HG02571 (cell line): ENCODE measurements at regions not wholly inside any gene's neighbourhood (a gene's known extent, or its start where the extent isn't known, plus 50 kb on each side); places are given as distances from the start of the nearest gene placed in this dataset.
"Not testable (repeated sequence)": the region's sequence is repeated elsewhere in the genome, so short reads cannot be mapped to it uniquely, and the experiment has no call there.

Experiments used
- ATAC-seq: cut with Tn5 transposase; IDR thresholded peaks from one replicate; pipeline ENCODE4 v1.9.1; 2021; ENCODE audit warnings: mild to moderate bottlenecking, moderate library complexity; ENCODE audit not compliant: unreplicated experiment

DNA sequence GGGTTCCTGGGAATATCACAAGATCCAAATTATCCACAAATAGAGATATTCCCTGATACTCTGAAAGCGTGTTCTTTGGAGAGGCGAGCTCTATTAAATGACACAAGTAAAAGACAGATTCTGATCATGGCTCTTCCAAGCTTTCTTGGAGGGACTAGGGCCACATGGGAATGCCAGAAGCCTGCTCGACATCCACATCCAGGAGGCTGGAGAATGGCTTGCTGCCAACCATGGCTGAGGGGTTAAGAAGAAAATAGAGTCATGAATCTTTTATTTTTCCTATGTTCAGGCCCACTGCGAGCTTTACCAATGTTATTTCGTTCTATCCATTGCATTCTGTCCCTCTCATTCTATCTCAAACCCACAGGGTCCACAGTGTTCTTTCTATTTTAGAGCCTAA is 1018.0 kb upstream of the CELF2 start:
- ATAC-seq = no peak

DNA sequence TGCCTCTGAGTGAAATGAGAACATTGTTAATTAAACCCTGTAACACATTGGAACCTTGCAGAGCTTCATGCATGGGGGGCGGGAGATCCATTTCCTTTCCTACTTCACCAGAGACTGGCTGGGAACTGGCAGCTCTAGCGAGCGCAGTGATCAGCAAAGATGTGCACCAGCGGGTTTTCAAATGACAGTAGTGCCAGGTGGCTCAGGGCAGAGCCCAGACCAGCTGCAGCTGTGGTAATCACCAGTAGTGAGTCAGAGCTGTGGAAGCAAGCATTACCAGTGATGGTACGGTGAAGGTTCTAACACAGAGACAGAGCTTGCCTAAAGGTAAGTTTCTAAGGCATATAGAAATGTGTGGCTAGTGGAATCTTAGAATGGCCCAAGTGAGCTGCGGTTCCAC is 1009.7 kb upstream of the CELF2 start:
- no peak for ATAC-seq

DNA sequence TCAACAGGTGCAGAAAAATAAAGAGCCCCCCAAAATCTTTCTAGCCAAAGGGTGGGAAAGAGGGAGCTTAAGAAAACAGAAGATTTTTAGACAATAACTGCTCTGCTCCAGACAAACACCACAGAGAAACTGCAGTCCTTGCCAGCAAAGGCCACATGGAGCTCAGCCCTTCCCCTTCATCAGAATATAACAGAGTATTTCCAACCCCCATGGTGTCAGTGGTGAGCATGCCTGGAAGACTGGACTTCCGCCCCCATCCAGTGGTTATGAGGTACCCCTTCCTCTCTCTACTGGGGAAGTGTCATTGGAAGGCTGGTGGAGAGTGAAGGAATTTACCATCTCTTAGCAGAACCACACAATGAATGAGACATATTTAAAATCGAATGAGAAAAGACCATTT is 1007.3 kb upstream of the CELF2 start:
- ATAC-seq = no peak

DNA sequence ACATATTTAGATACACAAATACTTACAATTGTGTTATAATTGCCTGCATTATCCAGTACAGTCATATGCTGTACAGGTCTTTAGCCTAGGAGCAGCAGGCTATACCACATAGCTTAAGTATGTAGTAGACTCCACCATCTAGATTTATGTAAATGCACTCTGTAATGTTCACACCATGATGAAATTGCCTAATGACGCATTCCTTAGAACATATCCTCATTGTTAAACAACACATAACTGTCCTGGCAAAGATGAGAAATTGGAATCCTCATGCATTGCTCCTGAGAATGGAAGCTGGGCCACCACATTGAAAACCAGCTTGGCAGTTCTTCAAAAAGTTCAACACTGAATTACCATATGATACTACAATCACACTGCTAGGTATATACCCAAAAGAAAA is 1002.8 kb upstream of the CELF2 start:
- ATAC-seq = no peak

DNA sequence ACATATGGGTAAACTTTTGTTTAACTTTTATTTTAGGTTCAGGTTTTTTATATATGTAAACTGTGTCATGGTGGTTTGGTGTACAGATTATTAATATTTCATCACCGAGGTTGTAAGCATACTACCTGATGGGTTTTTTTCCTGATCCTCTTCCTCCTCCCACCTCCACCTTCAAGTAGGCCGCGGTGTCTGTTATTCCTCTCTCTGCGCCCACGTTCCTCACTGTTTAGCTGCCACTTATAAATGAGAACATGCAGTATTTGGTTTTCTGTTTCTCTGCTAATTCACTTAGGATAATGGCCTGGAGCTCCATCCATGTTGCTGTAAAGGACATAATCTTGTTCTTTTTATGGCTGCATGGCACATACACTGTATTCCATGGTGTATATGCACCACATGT is 1000.0 kb upstream of the CELF2 start:
- ATAC-seq = no peak

DNA sequence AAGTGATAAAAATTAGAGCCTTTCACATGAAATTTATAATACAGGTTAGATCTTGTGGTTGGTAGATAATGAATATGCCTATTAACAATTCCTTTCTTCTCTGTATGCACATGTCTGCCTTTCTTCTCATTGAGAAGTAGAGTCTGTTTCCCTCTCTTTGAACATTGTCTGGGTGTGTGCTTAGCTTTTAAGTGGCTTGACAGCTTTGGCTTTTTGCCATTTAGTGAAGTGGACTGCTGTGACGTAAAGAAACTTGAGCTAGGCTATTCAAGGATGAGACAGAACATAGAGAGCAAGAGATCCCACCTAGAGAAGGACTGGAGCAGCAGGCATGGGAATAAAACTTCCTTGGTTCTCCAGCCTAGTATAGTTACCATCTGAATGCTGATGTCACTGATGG is 996.7 kb upstream of the CELF2 start:
- ATAC-seq = no peak

DNA sequence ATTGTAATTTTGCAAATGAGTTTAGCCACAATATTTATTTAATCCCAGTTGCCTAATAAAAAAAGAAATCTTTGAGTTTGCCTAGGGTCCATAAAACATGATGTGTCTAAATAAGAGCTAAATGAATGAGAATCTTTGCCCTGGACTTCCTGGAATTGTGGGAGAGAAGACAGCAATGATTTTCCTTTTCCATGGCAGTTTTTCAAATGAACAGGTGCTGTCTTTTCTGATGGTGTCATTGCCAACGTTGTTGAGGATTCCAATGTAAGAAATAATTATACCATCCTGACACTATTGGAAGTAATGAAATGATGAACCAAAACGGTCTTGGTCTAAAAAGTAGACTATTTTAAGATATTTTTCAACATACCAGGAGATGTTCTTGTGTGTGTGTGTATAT is 984.7 kb upstream of the CELF2 start:
- no peak for ATAC-seq

DNA sequence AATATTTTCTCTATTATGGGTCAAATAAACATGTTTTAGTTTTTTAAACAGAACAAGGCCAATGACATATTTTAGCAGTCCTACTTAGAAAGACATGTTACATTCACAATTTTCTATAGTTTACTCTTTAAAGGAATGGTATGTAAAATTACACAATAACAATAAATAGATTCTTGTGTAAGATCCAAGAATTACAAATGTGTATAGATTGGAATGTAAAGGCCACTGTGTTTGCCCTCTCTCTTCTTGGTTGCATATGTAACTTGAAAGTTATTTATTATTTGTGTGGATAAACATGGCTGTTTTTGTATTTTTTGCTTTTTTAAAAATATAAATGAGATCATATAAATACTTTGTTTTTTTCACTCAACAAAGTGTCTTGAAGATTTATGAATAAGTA is 979.3 kb upstream of the CELF2 start:
- ATAC-seq = no peak

GRCh38 chr10:10039595-10039994 is 978.1 kb upstream of the CELF2 start:
- ATAC-seq = no peak

GRCh38 chr10:10043083-10043482 is 974.6 kb upstream of the CELF2 start:
- no peak for ATAC-seq

DNA sequence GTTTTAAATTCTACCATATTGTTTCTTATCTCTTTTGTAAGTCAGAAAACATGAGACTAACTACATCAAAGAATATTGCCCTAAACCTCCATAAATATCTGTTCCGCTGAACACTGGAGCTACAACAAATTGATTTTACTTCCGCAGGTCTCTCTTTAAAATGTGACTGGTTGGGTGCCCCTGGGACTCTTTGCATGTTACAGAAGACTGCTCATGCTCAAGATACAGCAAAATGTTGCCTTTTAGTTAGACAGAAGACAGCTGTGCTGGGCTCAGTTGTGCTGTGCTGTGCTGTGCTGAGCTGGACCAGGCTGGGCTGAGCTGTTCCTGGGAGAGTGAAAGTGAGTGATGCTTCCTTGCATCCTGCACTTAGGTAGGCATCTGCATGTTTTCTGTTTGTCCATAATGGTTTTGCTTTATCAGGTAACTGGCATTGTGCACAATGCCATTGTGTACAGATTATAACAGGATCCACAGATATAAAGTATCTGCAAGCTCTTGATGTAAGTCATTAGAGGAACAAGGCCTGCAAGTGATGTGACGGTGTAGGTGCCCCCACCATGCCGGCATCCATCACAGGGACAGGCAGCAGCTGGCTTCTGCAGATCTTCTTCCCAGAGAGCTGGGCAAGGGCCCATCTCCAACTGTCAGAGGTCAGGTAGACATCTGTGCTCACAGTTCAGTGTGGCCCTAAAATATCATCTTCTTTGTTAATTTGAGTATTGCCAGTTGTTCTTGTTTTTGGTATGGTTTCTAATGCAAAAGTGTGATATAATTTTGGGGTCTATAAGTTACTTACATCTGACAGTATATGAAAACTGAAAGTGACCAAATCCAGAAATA is 972.5 kb upstream of the CELF2 start:
- ATAC-seq = no peak

GRCh38 chr10:10045765-10046028 is 972.0 kb upstream of the CELF2 start:
- no peak for ATAC-seq

DNA sequence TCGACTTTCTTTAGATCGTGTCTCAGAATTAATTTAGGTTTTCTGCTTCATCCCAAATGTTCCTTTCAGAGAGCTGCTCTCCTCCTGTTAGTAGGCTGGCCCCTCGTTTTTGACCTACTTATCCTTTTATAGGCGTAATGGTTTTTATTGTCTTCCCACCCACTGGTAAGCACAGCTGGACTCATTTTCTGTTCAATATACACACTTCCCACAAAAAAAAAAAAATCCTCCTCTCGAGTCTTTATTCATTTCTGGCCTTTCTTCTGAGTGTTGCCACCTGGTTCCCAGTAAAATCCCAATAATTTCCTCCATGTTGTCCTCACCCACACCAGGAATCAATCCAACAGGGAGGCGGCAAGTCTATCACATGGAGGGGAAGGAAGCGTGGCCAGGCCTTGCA is 970.2 kb upstream of the CELF2 start:
- ATAC-seq = no peak

GRCh38 chr10:10053051-10053450 is 964.6 kb upstream of the CELF2 start:
- no peak for ATAC-seq

- ATAC-seq = no peak
Observed at GRCh38 chr10:10054466-10054865, 963.2 kb upstream of the CELF2 start.

DNA sequence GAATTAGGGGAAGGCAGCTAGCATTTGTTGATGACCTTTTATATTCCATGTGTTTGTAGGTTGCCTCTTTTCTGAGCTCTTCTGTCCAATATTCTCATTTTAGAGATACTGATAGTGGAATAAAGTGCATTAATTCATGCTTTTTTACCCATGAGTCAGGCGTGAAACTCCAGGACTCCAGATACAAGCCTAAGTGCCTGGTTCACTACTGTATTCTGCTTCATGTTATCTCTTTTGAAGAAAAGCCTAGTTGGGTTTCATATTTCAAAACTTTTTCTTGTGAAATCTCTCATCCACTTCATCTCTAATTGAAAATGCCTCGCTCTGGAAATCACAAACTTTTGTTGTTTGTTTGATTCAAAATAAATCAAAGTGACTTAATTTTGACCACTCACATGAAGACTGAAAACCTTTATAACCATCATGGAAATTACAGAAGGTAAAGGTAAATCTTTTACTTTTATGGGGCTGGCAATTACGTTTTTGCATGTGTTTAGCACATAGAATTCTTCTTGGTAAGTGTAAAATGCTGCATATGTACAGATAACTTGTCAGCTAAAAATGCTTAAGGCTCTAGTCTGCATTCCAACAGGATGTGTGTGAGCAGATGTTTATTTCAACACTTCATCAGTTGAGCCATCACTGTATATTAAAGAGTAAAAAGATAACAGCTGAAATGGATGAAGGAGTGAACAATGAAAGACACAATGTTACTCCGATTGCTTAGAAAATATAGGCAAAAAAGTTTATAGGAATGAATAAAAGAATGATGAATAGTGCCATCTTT is 961.8 kb upstream of the CELF2 start:
- ATAC-seq = no peak

DNA sequence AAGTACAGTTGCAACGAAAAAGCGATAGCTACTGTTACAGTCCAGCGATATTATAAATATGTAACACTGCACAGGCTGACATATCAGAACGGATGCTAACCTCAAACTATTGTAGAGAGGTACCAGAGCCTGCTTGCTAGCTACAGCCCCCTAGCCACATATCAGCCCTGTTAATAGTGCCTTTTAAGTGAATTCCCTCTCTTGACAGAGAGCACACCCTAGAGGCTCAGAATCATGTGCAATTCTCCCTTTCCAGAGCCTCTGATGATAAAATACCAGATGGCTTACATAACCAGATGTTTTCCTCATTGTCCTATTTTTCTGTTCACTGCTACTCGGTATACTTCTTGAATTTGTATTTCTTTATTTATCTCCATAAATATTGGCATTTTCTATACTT is 960.7 kb upstream of the CELF2 start:
- ATAC-seq = no peak

- no peak for ATAC-seq
Observed at GRCh38 chr10:10067644-10068043, 950.0 kb upstream of the CELF2 start.

- not testable (repeated sequence) for ATAC-seq
Observed at GRCh38 chr10:10074847-10075246, 942.8 kb upstream of the CELF2 start.

DNA sequence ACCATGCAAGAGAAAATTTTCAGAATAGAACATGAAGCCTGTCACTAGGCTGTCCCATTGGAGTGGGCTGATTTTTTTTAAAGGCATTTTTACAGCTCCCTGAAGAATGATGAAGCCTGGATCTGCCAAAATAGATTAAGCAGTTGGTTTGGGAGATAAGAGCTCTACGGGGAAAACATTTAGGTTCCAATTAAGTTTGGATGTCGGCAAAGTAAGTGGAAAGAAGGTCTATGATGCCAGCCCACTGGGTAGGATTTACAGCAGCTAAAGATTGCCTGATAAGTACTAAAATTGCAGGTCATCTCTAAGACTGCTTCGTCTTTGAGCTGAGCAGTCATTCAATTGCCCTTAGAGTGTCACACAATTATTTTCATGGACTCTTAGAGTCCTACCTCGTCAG is 939.2 kb upstream of the CELF2 start:
- no peak for ATAC-seq

GRCh38 chr10:10092581-10092980 is 925.1 kb upstream of the CELF2 start:
- ATAC-seq = no peak

GRCh38 chr10:10093021-10093420 is 924.7 kb upstream of the CELF2 start:
- ATAC-seq = no peak

DNA sequence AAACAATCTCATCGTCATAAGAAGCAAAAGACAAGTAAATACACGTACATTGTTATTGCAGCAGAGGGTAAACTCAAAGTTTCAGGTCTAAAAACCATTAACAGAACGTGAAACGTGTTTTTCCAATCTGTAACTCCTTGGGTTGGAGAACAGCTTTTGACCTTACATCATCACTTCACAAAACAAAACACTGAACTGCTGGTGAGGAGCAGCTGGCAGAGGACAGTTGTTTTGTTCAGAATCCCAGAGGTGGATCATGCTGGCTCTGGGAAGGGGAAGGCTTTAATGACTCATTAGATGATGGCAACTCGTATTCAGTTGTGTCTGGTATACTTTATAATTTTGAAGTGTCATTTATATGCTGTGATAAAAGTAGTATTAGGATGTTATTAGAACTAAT is 923.0 kb upstream of the CELF2 start:
- ATAC-seq = no peak
